ENCODE measurements at regions not wholly inside any gene's neighbourhood (a gene's known extent, or its start where the extent isn't known, plus 50 kb on each side); places are given as distances from the start of the nearest gene placed in this dataset.
A peak's percentile ranks its signal among the peaks of the same experiment; 100 is the strongest.

GRCh38 chr4:178351185-178351584, 908.9 kb upstream of the AGA start:
- BruUV-seq (replicated peaks), result no TSS peak
- Histone ChIP-seq H3K9me3 (ENCODE audit: low read length) (peaks cover 9% of the 10 kb centered on the region), H3K27me3 (ENCODE audit: control insufficient read depth in 1 of 2, insufficient read depth in 2 of 2, low read length in 2 of 2) (no peaks in the 10 kb centered on the region), H3K79me2 (ENCODE audit: insufficient read depth, low read length) (no peaks in the 10 kb centered on the region), H3K4me2 (ENCODE audit: low read depth, low read length) (no peak overlapping the region), H3K9ac (ENCODE audit: insufficient read depth, low read depth, low read length) (no peak overlapping the region), H3K36me3 (replicated peaks in 1 of 2; ENCODE audit: control insufficient read depth in 1 of 2, insufficient read depth in 2 of 2, low read length in 2 of 2) (no peaks in the 10 kb centered on the region), H2AFZ (ENCODE audit: low read length) (no peak overlapping the region), H3K4me1 (ENCODE audit: insufficient read depth, low read length) (no peaks in the 10 kb centered on the region), H4K20me1 (ENCODE audit: insufficient read depth, low read length) (no peaks in the 10 kb centered on the region), H3K27ac (ENCODE audit: extremely low read length, insufficient read depth, low read length) (no peak overlapping the region), H3K4me3 (replicated peaks in 1 of 3; ENCODE audit: insufficient read depth in 1 of 3, low read depth in 2 of 3, low read length in 3 of 3) (no peak overlapping the region)
- DNase-seq (ENCODE audit: low spot score) (no peak), FAIRE-seq (no peak), ATAC-seq (no peak)
- intact Hi-C loops (cut with micrococcal nuclease; ENCODE audit: unreplicated experiment) (no loop called here), in situ Hi-C loops (cut with HindIII; ENCODE audit: extremely low pct_ligation_motif_present, low pct_unique_long_range_greater_than_20kb) (no loop called here)
- no peak for TF ChIP-seq TARDBP (CRISPR knock-in tag; IDR thresholded peaks at IDR 0.05)
- TF ChIP-seq KLF9 (CRISPR knock-in tag; IDR thresholded peaks at IDR 0.05; ENCODE audit: low read depth), result no peak
- TF ChIP-seq MAFK (conservative IDR thresholded peaks at IDR 0.05 in 1 of 2, IDR thresholded peaks at IDR 0.05 in 1 of 2; ENCODE audit: low read length in 2 of 2), result peak; percentile 52 to 82; a peak in 3 of 4 replicates
- TF ChIP-seq MAFF (IDR thresholded peaks at IDR 0.05; ENCODE audit: low read depth, low read length), result peak; percentile 75
- ChIA-PET POLR2A (no interaction called here), CTCF (ENCODE audit: low intra/inter-chr PET ratio, low total read pairs) (no interaction called here)

- H4K20me1 ChIP-seq (ENCODE audit: insufficient read depth, low read length), result no peaks in the 10 kb centered on the region
- no peaks in the 10 kb centered on the region for H3K79me2 ChIP-seq (ENCODE audit: insufficient read depth, low read length)
- no peaks in the 10 kb centered on the region for H3K27me3 ChIP-seq (ENCODE audit: control insufficient read depth in 1 of 2, insufficient read depth in 2 of 2, low read length in 2 of 2)
- no peak overlapping the region for H3K4me3 ChIP-seq (replicated peaks in 1 of 3; ENCODE audit: insufficient read depth in 1 of 3, low read depth in 2 of 3, low read length in 3 of 3)
- ATAC-seq (no peak), FAIRE-seq (no peak), DNase-seq (ENCODE audit: low spot score) (no peak)
- no peaks in the 10 kb centered on the region for H3K4me1 ChIP-seq (ENCODE audit: insufficient read depth, low read length)
- intact Hi-C loops (cut with micrococcal nuclease; ENCODE audit: unreplicated experiment), result no loop called here
- TF ChIP-seq GFI1 (CRISPR knock-in tag; IDR thresholded peaks at IDR 0.05; ENCODE audit: borderline replicate concordance), result no peak
- no peak overlapping the region for H3K9ac ChIP-seq (ENCODE audit: insufficient read depth, low read depth, low read length)
- no peak overlapping the region for H3K4me2 ChIP-seq (ENCODE audit: low read depth, low read length)
- peaks cover 50% of the 10 kb centered on the region for H3K9me3 ChIP-seq (ENCODE audit: low read length)
- no TSS peak for BruUV-seq (replicated peaks)
- no peak overlapping the region for H3K27ac ChIP-seq (ENCODE audit: extremely low read length, insufficient read depth, low read length)
- H3K36me3 ChIP-seq (replicated peaks in 1 of 2; ENCODE audit: control insufficient read depth in 1 of 2, insufficient read depth in 2 of 2, low read length in 2 of 2), result no peaks in the 10 kb centered on the region
- POLR2A ChIA-PET, result no interaction called here
- H2AFZ ChIP-seq (ENCODE audit: low read length), result no peak overlapping the region
- 75% methylated on average over 2 of the region's 2 CpGs for WGBS (ENCODE audit: low lambda C conversion rate)
- CTCF ChIA-PET (ENCODE audit: low intra/inter-chr PET ratio, low total read pairs), result no interaction called here
- in situ Hi-C loops (cut with HindIII; ENCODE audit: extremely low pct_ligation_motif_present, low pct_unique_long_range_greater_than_20kb), result no loop called here
Measured at GRCh38 chr4:178356725-178357124, 914.5 kb upstream of the AGA start.

Measured in HepG2 (cell line).